ENCODE measurements at regions not wholly inside any gene's neighbourhood (a gene's known extent, or its start where the extent isn't known, plus 50 kb on each side); places are given as distances from the start of the nearest gene placed in this dataset.

DNA sequence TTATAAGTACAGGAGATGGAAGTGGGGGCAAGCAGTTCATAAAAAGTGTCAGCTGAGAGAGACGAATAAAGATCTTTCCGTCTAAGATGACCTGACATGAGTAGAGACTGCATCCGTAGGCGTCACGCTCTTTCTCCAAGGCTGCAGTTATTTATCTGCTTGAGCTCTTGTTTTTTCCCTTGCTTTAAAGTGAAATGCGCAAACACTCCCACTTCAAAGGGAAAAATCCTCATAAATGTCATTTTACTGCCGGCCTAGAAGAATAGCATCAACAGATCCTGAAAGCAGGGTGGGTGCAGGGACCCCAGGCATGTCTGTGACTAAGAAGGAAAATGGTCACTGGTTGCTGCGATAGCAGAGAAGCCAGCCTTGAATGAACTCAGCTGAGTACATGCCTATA lies 647.4 kb downstream of the MED13L start:
- no peaks in the 10 kb centered on the region for H3K36me3 Mint-ChIP-seq (ENCODE audit: insufficient read depth)
- H3K27me3 Mint-ChIP-seq = peaks cover 5% of the 10 kb centered on the region
- peaks cover 8% of the 10 kb centered on the region for H3K9me3 Mint-ChIP-seq (ENCODE audit: low read depth)
- H3K27ac Mint-ChIP-seq = no peak overlapping the region
- no peak overlapping the region for H3K4me3 Mint-ChIP-seq (ENCODE audit: low read depth)
- no peak for DNase-seq (ENCODE audit: low spot score, unreplicated experiment)
- TF ChIP-seq, protein P1, sequence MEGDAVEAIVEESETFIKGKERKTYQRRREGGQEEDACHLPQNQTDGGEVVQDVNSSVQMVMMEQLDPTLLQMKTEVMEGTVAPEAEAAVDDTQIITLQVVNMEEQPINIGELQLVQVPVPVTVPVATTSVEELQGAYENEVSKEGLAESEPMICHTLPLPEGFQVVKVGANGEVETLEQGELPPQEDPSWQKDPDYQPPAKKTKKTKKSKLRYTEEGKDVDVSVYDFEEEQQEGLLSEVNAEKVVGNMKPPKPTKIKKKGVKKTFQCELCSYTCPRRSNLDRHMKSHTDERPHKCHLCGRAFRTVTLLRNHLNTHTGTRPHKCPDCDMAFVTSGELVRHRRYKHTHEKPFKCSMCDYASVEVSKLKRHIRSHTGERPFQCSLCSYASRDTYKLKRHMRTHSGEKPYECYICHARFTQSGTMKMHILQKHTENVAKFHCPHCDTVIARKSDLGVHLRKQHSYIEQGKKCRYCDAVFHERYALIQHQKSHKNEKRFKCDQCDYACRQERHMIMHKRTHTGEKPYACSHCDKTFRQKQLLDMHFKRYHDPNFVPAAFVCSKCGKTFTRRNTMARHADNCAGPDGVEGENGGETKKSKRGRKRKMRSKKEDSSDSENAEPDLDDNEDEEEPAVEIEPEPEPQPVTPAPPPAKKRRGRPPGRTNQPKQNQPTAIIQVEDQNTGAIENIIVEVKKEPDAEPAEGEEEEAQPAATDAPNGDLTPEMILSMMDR (IDR thresholded peaks at IDR 0.05; ENCODE audit: unreplicated experiment) = no peak
- no peaks in the 10 kb centered on the region for H3K4me1 Mint-ChIP-seq (ENCODE audit: low read depth)

DNA sequence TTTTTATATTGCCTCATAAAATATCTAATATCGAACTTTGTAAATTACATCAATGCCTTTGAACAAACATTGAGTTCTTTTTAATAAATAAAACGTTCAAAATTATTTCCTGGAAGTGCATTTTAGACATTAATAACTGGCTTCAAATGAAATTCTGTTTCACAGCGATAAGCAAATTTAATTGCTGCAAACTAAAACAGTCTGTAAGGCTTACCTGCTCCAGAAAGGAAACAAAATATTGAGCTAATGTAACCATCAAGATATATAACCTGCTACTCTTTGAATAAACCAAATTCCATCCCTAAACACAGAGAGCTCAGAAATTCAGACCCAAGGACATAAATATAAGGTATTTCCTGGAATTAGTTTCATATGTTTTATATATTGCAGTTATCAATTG lies 651.3 kb downstream of the MED13L start:
- Mint-ChIP-seq H3K27me3 (peaks cover 6% of the 10 kb centered on the region), H3K27ac (no peak overlapping the region), H3K9me3 (ENCODE audit: low read depth) (peaks cover 12% of the 10 kb centered on the region), H3K4me3 (ENCODE audit: low read depth) (no peak overlapping the region), H3K36me3 (ENCODE audit: insufficient read depth) (no peaks in the 10 kb centered on the region), H3K4me1 (ENCODE audit: low read depth) (no peaks in the 10 kb centered on the region)
- no peak for DNase-seq (ENCODE audit: low spot score, unreplicated experiment)
- TF ChIP-seq, protein P1 (IDR thresholded peaks at IDR 0.05; ENCODE audit: unreplicated experiment) = no peak

- no peak overlapping the region for H3K27ac Mint-ChIP-seq
- no peak overlapping the region for H3K4me3 Mint-ChIP-seq (ENCODE audit: low read depth)
- peaks cover 9% of the 10 kb centered on the region for H3K27me3 Mint-ChIP-seq
- H3K36me3 Mint-ChIP-seq (ENCODE audit: insufficient read depth) = no peaks in the 10 kb centered on the region
- no peaks in the 10 kb centered on the region for H3K4me1 Mint-ChIP-seq (ENCODE audit: low read depth)
- peaks cover 7% of the 10 kb centered on the region for H3K9me3 Mint-ChIP-seq (ENCODE audit: low read depth)
- TF ChIP-seq, protein P1 (IDR thresholded peaks at IDR 0.05; ENCODE audit: unreplicated experiment) = no peak
- DNase-seq (ENCODE audit: low spot score, unreplicated experiment) = no peak
Measured at GRCh38 chr12:115623764-115624334, 653.6 kb downstream of the MED13L start.

DNA sequence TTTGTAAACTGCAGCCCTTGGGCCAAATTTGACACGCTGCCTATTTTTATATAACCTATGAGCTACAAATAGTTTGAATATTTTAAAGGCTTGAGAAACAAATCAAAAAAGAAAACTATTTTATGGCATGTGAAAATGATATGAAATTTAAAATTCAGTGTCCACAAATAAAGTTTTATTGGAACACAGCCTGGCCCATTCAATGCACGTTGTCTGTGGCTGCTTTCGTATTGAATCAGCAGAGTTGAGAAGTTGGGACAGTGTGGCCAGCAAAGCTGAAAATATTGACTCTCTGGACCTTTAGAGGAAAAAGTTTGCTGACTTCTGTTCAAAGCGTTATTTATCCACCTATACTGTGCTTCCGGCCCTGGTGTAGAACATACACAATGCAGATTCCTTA lies 654.2 kb downstream of the MED13L start:
- no peak overlapping the region for H3K4me3 Mint-ChIP-seq (ENCODE audit: low read depth)
- DNase-seq (ENCODE audit: low spot score, unreplicated experiment) = no peak
- no peaks in the 10 kb centered on the region for H3K4me1 Mint-ChIP-seq (ENCODE audit: low read depth)
- TF ChIP-seq, protein P1 (IDR thresholded peaks at IDR 0.05; ENCODE audit: unreplicated experiment) = no peak
- H3K9me3 Mint-ChIP-seq (ENCODE audit: low read depth) = peaks cover 7% of the 10 kb centered on the region
- no peaks in the 10 kb centered on the region for H3K36me3 Mint-ChIP-seq (ENCODE audit: insufficient read depth)
- H3K27me3 Mint-ChIP-seq = peaks cover 9% of the 10 kb centered on the region
- H3K27ac Mint-ChIP-seq = no peak overlapping the region

- Mint-ChIP-seq H3K27ac (no peak overlapping the region), H3K9me3 (ENCODE audit: low read depth) (peaks cover 4% of the 10 kb centered on the region), H3K4me3 (ENCODE audit: low read depth) (no peak overlapping the region), H3K27me3 (peaks cover 9% of the 10 kb centered on the region), H3K36me3 (ENCODE audit: insufficient read depth) (no peaks in the 10 kb centered on the region), H3K4me1 (ENCODE audit: low read depth) (no peaks in the 10 kb centered on the region)
- TF ChIP-seq, protein P1 (IDR thresholded peaks at IDR 0.05; ENCODE audit: unreplicated experiment) = no peak
- DNase-seq (ENCODE audit: low spot score, unreplicated experiment) = no peak
Measured at GRCh38 chr12:115620816-115621215, 656.7 kb downstream of the MED13L start.
